ENCODE measurements at regions not wholly inside any gene's neighbourhood (a gene's known extent, or its start where the extent isn't known, plus 50 kb on each side); places are given as distances from the start of the nearest gene placed in this dataset.

DNA sequence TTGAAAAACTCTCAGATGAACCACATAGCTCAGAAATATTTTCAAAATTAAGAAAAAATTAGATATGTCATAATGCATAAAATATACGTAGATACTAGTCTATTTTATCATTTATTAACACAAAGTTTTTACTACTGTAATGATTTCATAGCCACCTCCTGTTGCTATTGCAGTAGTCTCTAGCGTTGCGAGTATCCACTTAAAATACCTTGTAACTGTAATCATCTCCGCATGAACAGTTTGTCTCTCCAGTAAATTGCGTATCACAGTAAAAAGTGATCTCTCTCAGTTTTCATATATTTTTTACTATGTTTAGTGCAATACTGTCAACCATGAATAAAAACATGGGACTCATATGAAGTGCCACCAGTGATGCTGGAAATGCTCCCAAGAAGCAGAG, 417.9 kb upstream of the ZNF462 start:
- TF ChIP-seq, protein P1, sequence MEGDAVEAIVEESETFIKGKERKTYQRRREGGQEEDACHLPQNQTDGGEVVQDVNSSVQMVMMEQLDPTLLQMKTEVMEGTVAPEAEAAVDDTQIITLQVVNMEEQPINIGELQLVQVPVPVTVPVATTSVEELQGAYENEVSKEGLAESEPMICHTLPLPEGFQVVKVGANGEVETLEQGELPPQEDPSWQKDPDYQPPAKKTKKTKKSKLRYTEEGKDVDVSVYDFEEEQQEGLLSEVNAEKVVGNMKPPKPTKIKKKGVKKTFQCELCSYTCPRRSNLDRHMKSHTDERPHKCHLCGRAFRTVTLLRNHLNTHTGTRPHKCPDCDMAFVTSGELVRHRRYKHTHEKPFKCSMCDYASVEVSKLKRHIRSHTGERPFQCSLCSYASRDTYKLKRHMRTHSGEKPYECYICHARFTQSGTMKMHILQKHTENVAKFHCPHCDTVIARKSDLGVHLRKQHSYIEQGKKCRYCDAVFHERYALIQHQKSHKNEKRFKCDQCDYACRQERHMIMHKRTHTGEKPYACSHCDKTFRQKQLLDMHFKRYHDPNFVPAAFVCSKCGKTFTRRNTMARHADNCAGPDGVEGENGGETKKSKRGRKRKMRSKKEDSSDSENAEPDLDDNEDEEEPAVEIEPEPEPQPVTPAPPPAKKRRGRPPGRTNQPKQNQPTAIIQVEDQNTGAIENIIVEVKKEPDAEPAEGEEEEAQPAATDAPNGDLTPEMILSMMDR (conservative IDR thresholded peaks at IDR 0.05; ENCODE audit: low read depth, low read length): no peak
- no peak for DNase-seq (ENCODE audit: low read depth)
- H3K4me3 ChIP-seq (ENCODE audit: low read length): no peak overlapping the region

DNA sequence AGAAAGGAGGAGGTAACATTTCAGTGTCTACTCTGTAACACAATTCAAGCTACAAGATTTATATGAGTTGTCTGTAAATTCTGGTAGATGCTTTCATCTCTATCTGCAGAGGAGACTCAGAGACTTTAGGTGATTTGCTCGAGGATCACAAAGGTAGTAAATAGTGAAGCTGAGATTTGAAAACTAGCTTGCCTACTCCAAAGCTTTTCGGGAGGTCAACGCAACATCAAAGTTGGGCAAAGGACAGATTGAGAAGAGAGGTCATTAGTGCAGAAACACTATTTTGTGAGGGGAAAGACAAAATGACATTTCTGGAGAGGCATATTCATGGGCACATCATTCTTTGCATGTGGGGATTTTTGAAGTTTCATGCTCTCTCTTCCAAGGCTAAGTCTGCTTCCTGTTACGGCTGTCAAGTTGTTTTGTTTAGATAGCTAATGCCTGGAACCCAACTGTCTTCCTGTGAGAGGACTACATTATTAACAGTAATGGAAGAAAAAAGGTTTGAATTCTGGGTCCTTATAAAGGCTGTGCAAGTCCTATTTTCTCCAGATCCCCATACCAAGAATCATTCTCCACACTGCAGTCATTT, 413.5 kb upstream of the ZNF462 start:
- DNase-seq (ENCODE audit: low read depth): no peak
- H3K4me3 ChIP-seq (ENCODE audit: low read length): no peak overlapping the region
- TF ChIP-seq, protein P1 (conservative IDR thresholded peaks at IDR 0.05; ENCODE audit: low read depth, low read length): no peak

DNA sequence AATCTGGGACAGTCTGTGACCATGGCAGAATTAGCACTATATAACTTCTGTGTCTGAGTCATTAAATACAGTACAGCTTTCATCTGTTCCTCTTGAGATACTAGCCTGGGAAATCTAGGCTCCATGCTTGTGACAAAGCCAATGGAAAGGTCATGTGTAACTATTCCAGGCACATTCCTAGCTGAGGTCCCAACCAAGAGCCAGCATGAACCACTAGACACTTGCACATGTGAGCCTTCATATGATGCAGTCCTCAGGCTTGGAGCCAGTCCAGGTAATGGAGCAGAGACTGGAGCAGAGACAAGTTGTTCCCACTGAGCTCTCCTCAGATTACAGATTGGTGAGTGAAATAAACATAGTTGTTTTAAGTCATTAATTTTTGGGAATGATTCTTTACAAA, 412.4 kb upstream of the ZNF462 start:
- DNase-seq (ENCODE audit: low read depth): no peak
- H3K4me3 ChIP-seq (ENCODE audit: low read length): no peak overlapping the region
- TF ChIP-seq, protein P1 (conservative IDR thresholded peaks at IDR 0.05; ENCODE audit: low read depth, low read length): no peak

DNA sequence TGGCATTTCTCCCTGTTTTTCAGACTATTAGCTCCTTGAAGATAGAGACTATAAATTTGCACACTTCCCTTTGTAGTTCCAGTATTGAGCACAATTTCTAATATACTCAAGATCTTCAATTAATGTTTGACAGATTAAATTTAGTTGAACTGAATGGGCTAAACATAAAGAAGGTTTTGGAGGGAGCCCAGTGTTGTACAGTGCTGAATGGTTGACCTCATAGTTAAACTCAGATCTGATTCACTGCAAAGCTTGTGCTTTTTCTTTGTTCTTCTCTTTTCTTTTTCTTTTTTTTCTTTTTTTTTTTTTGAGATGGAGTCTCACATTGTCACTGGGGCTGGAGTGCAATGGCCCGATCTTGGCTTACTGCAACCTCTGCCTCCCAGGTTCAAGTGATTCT, 411.7 kb upstream of the ZNF462 start:
- no peak for DNase-seq (ENCODE audit: low read depth)
- TF ChIP-seq, protein P1 (conservative IDR thresholded peaks at IDR 0.05; ENCODE audit: low read depth, low read length): no peak
- no peak overlapping the region for H3K4me3 ChIP-seq (ENCODE audit: low read length)

DNA sequence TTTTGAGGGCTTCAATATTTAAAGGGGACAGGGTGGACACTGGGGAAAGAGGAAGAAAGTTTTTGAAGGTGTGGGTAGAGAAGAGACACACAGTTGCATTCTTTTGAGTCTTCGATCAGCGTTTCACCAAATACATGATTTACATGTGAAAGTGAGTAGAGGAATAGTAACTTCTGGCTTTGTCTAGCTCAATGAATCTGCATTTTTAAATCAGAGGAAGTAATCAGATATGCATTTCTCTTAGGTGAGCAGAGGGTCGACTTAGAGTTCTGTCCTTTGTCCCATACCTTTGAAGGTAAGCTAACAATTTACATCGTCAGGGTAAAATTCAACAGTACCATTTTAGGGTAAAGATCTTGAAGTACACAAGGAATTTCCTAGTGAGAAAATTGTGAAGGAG, 406.4 kb upstream of the ZNF462 start:
- DNase-seq (ENCODE audit: low read depth): no peak
- no peak overlapping the region for H3K4me3 ChIP-seq (ENCODE audit: low read length)

DNA sequence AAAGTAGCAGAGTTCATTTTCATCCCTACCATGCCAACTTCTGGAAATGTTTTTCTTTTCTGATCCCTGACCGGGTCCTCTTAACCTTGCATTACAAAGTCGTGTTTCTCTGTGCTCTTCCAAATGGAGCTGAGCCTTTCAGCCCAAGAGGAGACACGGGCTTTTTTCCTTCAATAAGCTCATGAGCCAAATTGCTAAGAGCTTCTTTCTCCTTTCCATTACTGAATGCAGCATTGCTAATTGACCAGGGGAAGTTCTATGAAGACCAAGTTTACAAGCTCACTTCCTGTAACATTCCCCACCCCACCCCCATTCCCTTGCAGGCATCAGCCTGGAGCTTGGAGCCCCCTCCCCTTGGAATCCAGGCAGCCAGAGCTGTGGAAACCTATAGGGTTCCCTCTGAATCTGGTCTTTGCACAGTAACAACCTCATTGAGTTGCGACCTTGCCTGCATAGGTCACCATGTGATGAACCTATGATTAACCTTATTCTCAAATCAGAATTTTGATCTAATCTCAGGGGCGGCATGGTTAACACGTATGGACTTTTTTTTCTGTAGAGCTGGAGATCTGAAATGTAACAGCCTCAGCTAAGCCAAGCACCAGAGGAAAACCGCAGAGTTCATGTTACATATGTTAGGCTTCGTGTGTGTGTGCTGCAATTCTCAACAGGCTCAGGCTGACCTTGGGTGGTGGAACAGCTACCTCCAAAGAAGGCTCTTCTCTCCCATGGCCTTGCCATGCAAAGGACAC, 395.7 kb upstream of the ZNF462 start:
- DNase-seq (ENCODE audit: low read depth): no peak
- TF ChIP-seq, protein P1 (conservative IDR thresholded peaks at IDR 0.05; ENCODE audit: low read depth, low read length): no peak
- H3K4me3 ChIP-seq (ENCODE audit: low read length): no peak overlapping the region

More for the DNA sequence above, 406.4 kb upstream of the ZNF462 start:
- TF ChIP-seq, protein P1 (conservative IDR thresholded peaks at IDR 0.05; ENCODE audit: low read depth, low read length): no peak

DNA sequence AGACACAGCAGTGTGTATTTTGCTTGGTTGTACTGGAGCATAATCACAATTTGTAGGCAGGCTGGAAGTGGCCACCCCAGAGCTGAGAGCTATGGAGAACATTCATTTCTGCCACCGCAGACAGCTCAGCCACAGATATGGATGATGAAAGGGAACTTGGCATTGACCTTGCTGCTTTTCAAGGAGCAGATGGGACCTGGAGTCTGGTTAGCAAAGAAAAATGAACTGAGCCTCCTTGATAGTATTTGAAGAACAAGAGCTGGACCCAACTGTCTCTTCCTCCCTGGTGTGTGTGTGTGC, 395.2 kb upstream of the ZNF462 start:
- no peak for DNase-seq (ENCODE audit: low read depth)
- TF ChIP-seq, protein P1 (conservative IDR thresholded peaks at IDR 0.05; ENCODE audit: low read depth, low read length): no peak
- H3K4me3 ChIP-seq (ENCODE audit: low read length): no peak overlapping the region
